GM19351 (cell line): ENCODE measurements at regions not wholly inside any gene's neighbourhood (a gene's known extent, or its start where the extent isn't known, plus 50 kb on each side); places are given as distances from the start of the nearest gene placed in this dataset.

Experiments used
- ATAC-seq: cut with Tn5 transposase; IDR thresholded peaks from one replicate; pipeline ENCODE4 v1.9.1; 2021; ENCODE audit warnings: mild to moderate bottlenecking, moderate library complexity; ENCODE audit not compliant: unreplicated experiment

- ATAC-seq = no peak
These were observed 191.6 kb upstream of the ANKRD50 start for GRCh38 chr4:124903995-124904722.

GRCh38 chr4:124902001-124902515 lies 189.5 kb upstream of the ANKRD50 start:
- ATAC-seq = no peak

GRCh38 chr4:124899997-124900396 lies 187.5 kb upstream of the ANKRD50 start:
- no peak for ATAC-seq

- ATAC-seq = no peak
These were observed 178.0 kb upstream of the ANKRD50 start for GRCh38 chr4:124890522-124890921.

GRCh38 chr4:124887739-124888138 lies 175.2 kb upstream of the ANKRD50 start:
- ATAC-seq = no peak

- no peak for ATAC-seq
These were observed 171.8 kb upstream of the ANKRD50 start for GRCh38 chr4:124884316-124884715.

- no peak for ATAC-seq
These were observed 171.1 kb upstream of the ANKRD50 start for GRCh38 chr4:124883632-124884031.

GRCh38 chr4:124879195-124879594 lies 166.7 kb upstream of the ANKRD50 start:
- no peak for ATAC-seq

- ATAC-seq = no peak
These were observed 161.6 kb upstream of the ANKRD50 start for GRCh38 chr4:124874172-124874450.

- ATAC-seq = no peak
These were observed 161.0 kb upstream of the ANKRD50 start for GRCh38 chr4:124873361-124874171.

GRCh38 chr4:124872659-124873058 lies 160.1 kb upstream of the ANKRD50 start:
- ATAC-seq = no peak

GRCh38 chr4:124869961-124870495 lies 157.5 kb upstream of the ANKRD50 start:
- ATAC-seq = no peak

GRCh38 chr4:124868495-124868894 lies 156.0 kb upstream of the ANKRD50 start:
- ATAC-seq = no peak

GRCh38 chr4:124867536-124867935 lies 155.0 kb upstream of the ANKRD50 start:
- ATAC-seq = no peak

- ATAC-seq = no peak
These were observed 153.8 kb upstream of the ANKRD50 start for GRCh38 chr4:124866301-124866700.

- ATAC-seq = no peak
These were observed 150.6 kb upstream of the ANKRD50 start for GRCh38 chr4:124863040-124863545.

- ATAC-seq = no peak
These were observed 149.7 kb upstream of the ANKRD50 start for GRCh38 chr4:124862261-124862660.

- no peak for ATAC-seq
These were observed 149.2 kb upstream of the ANKRD50 start for GRCh38 chr4:124861761-124862160.

- ATAC-seq = peak; percentile 93
These were observed 142.4 kb upstream of the ANKRD50 start for GRCh38 chr4:124854968-124855367.

GRCh38 chr4:124851741-124852140 lies 139.2 kb upstream of the ANKRD50 start:
- no peak for ATAC-seq

GRCh38 chr4:124846306-124846705 lies 133.8 kb upstream of the ANKRD50 start:
- no peak for ATAC-seq
